ENCODE measurements at regions not wholly inside any gene's neighbourhood (a gene's known extent, or its start where the extent isn't known, plus 50 kb on each side); places are given as distances from the start of the nearest gene placed in this dataset.

GRCh38 chr20:24063100-24063499, 74.5 kb upstream of the GGTLC1 start (continued):
- no peak for TF ChIP-seq CUX1 (CRISPR knock-in tag; IDR thresholded peaks at IDR 0.05)
- TF ChIP-seq PRPF4 (IDR thresholded peaks at IDR 0.05; ENCODE audit: insufficient read depth, low read depth, low read length, poor library complexity, severe bottlenecking): no peak
- TF ChIP-seq EP300 (IDR thresholded peaks at IDR 0.05; ENCODE audit: low read length): no peak
- no peak for TF ChIP-seq AFF4 (CRISPR knock-in tag; IDR thresholded peaks at IDR 0.05)

Measured in K562 (cell line).